ENCODE measurements at regions not wholly inside any gene's neighbourhood (a gene's known extent, or its start where the extent isn't known, plus 50 kb on each side); places are given as distances from the start of the nearest gene placed in this dataset.
"Not testable (repeated sequence)": the region's sequence is repeated elsewhere in the genome, so short reads cannot be mapped to it uniquely, and the experiment has no call there.

GRCh38 chr22:11038786-11039185, 4489.2 kb upstream of the OR11H1 start:
- ATAC-seq (ENCODE audit: low read depth); DNase-seq (ENCODE audit: low spot score in 2 of 2); H3K36me3 Mint-ChIP-seq; H3K27me3 Mint-ChIP-seq; H3K4me1 Mint-ChIP-seq; H3K4me3 Mint-ChIP-seq; H3K27ac Mint-ChIP-seq: not testable (repeated sequence)
- H3K9me3 Mint-ChIP-seq, result peaks cover 20% of the 10 kb centered on the region

- not testable (repeated sequence) for ATAC-seq (ENCODE audit: low read depth); H3K27me3 Mint-ChIP-seq; H3K27ac Mint-ChIP-seq; H3K4me1 Mint-ChIP-seq; H3K4me3 Mint-ChIP-seq; H3K36me3 Mint-ChIP-seq; DNase-seq (ENCODE audit: low spot score in 2 of 2)
- peaks cover 16% of the 10 kb centered on the region for H3K9me3 Mint-ChIP-seq
These were observed 4486.6 kb upstream of the OR11H1 start for GRCh38 chr22:11041416-11041815.

DNA sequence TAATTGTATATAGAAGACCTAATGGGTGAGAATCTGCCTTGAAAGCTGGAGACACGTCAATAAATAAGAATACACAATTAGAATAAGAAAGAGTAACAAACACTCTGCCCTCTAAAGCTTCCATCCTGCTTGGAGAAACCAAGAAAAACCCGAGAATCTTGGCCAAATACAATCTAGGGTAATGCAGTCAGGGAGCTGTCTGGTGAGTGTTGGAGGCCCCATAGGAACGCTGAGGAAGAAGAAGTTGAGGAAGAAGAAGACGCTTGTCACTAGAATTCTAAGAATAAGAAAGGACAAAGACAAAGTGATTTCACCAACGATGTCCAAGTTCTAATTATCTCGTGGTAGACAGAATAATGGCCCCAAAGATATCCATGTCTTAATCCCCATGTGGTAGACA, 4485.9 kb upstream of the OR11H1 start:
- Mint-ChIP-seq H3K4me1 (peaks cover 5% of the 10 kb centered on the region), H3K27ac (no peak overlapping the region), H3K9me3 (peaks cover 17% of the 10 kb centered on the region), H3K27me3 (no peaks in the 10 kb centered on the region), H3K4me3 (no peak overlapping the region), H3K36me3 (peaks cover 2% of the 10 kb centered on the region)
- DNase-seq (ENCODE audit: low spot score in 2 of 2) (no peak), ATAC-seq (ENCODE audit: low read depth) (no peak)

DNA sequence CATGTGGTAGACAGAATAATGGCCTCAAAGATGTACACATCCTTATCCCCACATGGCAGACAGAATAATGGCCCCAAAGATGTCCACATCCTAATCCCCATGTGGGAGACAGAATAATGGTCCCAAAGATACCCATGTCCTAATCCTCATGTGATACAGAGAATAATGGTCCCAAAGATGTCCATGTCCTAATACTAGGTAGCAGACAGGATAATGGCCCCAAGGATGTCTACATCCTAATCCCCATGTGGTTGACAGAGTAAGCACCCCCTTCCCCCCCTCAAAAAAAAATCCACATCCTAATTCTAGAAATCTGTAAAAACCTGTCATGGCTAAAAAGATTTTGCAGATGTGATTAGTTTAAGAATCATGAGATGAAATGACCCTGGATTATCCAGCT, 4484.7 kb upstream of the OR11H1 start:
- DNase-seq (ENCODE audit: low spot score in 2 of 2), result peak in 1 of 2 donors; percentile 7
- H3K27me3 Mint-ChIP-seq; H3K4me3 Mint-ChIP-seq; H3K27ac Mint-ChIP-seq; ATAC-seq (ENCODE audit: low read depth); H3K36me3 Mint-ChIP-seq; H3K4me1 Mint-ChIP-seq: not testable (repeated sequence)
- H3K9me3 Mint-ChIP-seq, result peaks cover 15% of the 10 kb centered on the region

DNA sequence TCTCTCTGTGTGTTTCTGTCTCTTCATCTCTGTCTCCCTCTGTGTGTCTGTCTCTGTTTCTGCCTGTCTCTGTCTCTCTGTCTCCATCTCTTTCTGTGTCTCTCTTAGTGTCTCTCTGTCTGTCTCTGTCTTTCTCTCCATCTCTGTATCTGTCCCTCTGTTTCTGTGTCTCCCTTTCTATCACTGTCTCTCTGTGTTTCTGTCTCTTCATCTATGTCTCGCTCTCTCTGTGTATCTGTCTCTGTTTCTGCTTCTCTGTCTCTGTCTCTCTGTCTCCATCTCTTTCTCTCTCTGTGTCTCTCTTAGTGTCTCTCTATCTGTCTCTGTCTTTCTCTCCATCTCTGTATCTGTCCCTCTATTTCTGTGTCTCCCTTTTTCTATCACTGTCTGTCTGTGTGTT, 4479.1 kb upstream of the OR11H1 start:
- peaks cover 12% of the 10 kb centered on the region for H3K9me3 Mint-ChIP-seq
- not testable (repeated sequence) for H3K4me1 Mint-ChIP-seq; H3K27me3 Mint-ChIP-seq; ATAC-seq (ENCODE audit: low read depth); H3K36me3 Mint-ChIP-seq; DNase-seq (ENCODE audit: low spot score in 2 of 2); H3K27ac Mint-ChIP-seq; H3K4me3 Mint-ChIP-seq

DNA sequence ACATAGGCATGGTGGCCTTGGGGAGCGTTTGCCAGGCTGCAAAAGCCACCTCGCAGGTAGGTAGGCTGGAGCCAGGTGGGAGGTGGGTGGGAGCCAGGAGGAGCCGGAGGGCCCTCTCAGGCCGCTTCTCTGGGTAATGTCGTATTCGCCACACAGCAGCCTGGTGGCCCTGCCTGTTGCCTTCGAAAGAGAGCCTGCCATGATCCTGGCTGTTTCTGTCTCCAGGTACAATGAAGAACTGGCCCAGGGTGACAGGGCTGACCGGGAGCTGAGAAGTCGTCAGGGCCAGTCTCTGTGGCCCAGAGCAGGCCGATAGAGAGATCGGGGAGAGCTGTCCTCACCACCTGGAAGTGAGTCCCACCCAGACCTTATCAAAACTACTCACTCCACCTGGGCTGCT, 4477.8 kb upstream of the OR11H1 start:
- peaks cover 10% of the 10 kb centered on the region for H3K9me3 Mint-ChIP-seq
- not testable (repeated sequence) for H3K36me3 Mint-ChIP-seq; ATAC-seq (ENCODE audit: low read depth); H3K4me1 Mint-ChIP-seq; H3K27me3 Mint-ChIP-seq; H3K27ac Mint-ChIP-seq; H3K4me3 Mint-ChIP-seq; DNase-seq (ENCODE audit: low spot score in 2 of 2)

DNA sequence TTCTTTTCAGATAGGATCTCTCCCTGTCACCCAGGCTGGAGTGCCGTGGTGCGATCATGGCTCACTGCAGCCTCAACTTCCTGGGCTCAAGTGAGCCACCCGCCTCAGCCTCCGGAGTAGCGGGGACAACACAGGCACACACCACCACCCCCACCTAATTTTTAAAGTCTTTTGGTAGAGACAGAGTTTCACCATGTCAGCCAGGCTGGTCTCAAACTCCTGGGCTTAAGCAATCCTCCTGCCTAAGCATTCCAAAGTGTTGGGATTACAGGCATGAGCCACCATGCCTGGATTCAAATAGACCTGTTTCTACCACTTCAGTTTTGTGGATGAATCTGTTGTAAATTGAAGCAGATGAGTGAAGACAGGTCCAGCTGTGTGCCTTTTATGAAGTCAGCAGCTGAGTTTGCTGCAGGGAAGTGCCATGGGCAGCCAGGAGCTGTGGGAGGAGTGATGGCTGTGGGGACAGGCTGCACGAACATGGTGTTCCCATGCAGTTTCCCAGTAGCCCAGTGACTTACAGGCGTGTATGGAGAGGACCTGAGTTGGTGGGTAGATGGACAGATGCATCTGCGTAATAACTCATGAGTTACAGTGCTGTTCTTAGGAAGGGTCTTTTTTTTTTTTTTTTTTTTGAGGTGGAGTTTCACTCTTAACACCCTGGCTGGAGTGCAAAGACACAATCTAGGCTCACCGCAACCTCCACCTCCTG, 4476.4 kb upstream of the OR11H1 start:
- not testable (repeated sequence) for H3K36me3 Mint-ChIP-seq; H3K4me1 Mint-ChIP-seq; H3K27me3 Mint-ChIP-seq; H3K27ac Mint-ChIP-seq; ATAC-seq (ENCODE audit: low read depth); DNase-seq (ENCODE audit: low spot score in 2 of 2); H3K4me3 Mint-ChIP-seq
- H3K9me3 Mint-ChIP-seq, result peaks cover 12% of the 10 kb centered on the region

- DNase-seq (ENCODE audit: low spot score in 2 of 2); H3K4me1 Mint-ChIP-seq; H3K4me3 Mint-ChIP-seq; H3K27ac Mint-ChIP-seq; H3K36me3 Mint-ChIP-seq; ATAC-seq (ENCODE audit: low read depth); H3K27me3 Mint-ChIP-seq: not testable (repeated sequence)
- peaks cover 11% of the 10 kb centered on the region for H3K9me3 Mint-ChIP-seq
These were observed 4474.3 kb upstream of the OR11H1 start for GRCh38 chr22:11053403-11054344.

- H3K27ac Mint-ChIP-seq; H3K36me3 Mint-ChIP-seq; H3K4me1 Mint-ChIP-seq; H3K4me3 Mint-ChIP-seq; DNase-seq (ENCODE audit: low spot score in 2 of 2); H3K27me3 Mint-ChIP-seq; H3K9me3 Mint-ChIP-seq; ATAC-seq (ENCODE audit: low read depth): not testable (repeated sequence)
These were observed 4473.3 kb upstream of the OR11H1 start for GRCh38 chr22:11054681-11055080.

DNA sequence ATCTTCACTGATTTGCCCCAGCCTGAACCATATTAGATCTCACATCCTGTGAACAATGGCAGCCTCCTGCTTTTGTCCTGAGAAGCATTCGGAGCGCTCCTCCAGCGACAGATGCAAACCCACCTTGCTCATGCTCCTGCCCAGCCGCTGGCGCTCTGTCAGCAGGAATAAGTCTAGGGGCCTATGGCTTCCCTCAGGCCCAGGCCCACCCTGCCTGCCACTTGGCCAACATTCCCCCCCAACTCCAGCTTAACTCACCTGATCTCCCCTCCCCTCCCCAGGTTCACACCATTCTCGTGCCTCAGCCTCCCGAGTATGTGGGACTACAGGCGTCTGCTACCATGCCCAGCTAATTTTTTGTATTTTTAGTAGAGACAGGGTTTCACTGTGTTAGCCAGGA, 4472.8 kb upstream of the OR11H1 start:
- not testable (repeated sequence) for H3K27ac Mint-ChIP-seq; H3K9me3 Mint-ChIP-seq; DNase-seq (ENCODE audit: low spot score in 2 of 2); H3K4me3 Mint-ChIP-seq; H3K36me3 Mint-ChIP-seq; H3K4me1 Mint-ChIP-seq; ATAC-seq (ENCODE audit: low read depth); H3K27me3 Mint-ChIP-seq

DNA sequence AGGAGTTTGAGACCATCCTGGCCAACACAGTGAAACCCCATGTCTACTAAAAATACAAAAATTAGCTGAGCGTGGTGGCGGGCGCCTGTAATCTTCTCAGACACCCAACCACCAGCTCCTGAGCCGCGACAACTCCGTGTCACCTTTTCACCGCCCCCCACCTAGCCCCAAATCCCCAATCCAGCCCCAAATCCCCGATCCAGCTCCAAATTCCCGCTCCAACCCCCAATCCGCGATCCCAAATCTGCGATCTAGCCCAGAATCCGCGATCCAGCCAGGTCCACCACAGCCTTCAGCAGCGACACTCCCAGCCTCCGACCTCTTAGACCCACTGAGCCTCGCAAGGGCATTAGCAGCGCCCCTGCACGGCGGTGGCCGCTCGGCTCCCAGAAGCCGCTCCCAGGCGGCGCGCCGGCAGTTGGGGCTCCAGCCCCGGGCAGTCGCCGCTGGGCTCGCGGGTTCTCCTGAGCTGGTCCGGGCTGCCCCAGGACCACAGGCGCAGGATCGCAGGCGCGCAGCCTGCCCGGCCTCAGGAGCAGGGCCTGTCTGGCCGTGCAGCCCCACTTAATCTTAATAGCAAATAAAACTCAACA, 4469.9 kb upstream of the OR11H1 start:
- H3K27ac Mint-ChIP-seq, H3K4me3 Mint-ChIP-seq, H3K27me3 Mint-ChIP-seq: not testable (repeated sequence)

GRCh38 chr22:11059129-11059528, 4468.9 kb upstream of the OR11H1 start:
- not testable (repeated sequence) for H3K4me3 Mint-ChIP-seq; H3K36me3 Mint-ChIP-seq; DNase-seq (ENCODE audit: low spot score in 2 of 2); H3K9me3 Mint-ChIP-seq; H3K4me1 Mint-ChIP-seq; H3K27me3 Mint-ChIP-seq; ATAC-seq (ENCODE audit: low read depth); H3K27ac Mint-ChIP-seq

More for the DNA sequence above, 4469.9 kb upstream of the OR11H1 start:
- DNase-seq (ENCODE audit: low spot score in 2 of 2); H3K9me3 Mint-ChIP-seq; H3K4me1 Mint-ChIP-seq; H3K36me3 Mint-ChIP-seq; ATAC-seq (ENCODE audit: low read depth): not testable (repeated sequence)

GRCh38 chr22:11060797-11061196, 4467.2 kb upstream of the OR11H1 start:
- H3K4me3 Mint-ChIP-seq; H3K4me1 Mint-ChIP-seq; DNase-seq (ENCODE audit: low spot score in 2 of 2); ATAC-seq (ENCODE audit: low read depth); H3K27ac Mint-ChIP-seq; H3K27me3 Mint-ChIP-seq; H3K36me3 Mint-ChIP-seq: not testable (repeated sequence)
- peaks cover 21% of the 10 kb centered on the region for H3K9me3 Mint-ChIP-seq

DNA sequence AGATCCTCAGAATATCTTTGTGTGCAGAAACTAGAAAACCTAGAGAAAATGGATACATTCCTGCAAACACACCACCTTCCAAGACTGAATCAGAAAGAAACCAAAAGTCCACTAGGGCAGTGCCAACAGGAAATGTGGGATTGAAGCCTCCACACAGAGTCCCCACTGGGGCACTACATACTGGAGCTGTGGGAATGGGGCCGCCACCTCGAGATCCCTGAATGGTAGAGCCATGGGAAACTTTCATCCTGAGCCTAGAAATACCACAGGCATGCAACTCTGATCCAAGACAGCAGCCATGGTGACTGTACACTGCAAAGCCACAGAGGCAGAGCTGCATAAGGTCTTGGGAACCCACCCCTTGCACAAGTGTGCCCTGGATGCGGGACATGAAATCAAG, 4465.5 kb upstream of the OR11H1 start:
- H3K27ac Mint-ChIP-seq; ATAC-seq (ENCODE audit: low read depth); H3K27me3 Mint-ChIP-seq; H3K36me3 Mint-ChIP-seq; DNase-seq (ENCODE audit: low spot score in 2 of 2); H3K4me3 Mint-ChIP-seq; H3K4me1 Mint-ChIP-seq: not testable (repeated sequence)
- H3K9me3 Mint-ChIP-seq, result peaks cover 28% of the 10 kb centered on the region

Measured in memory B cell (primary cell).